ENCODE measurements at regions not wholly inside any gene's neighbourhood (a gene's known extent, or its start where the extent isn't known, plus 50 kb on each side); places are given as distances from the start of the nearest gene placed in this dataset.

DNA sequence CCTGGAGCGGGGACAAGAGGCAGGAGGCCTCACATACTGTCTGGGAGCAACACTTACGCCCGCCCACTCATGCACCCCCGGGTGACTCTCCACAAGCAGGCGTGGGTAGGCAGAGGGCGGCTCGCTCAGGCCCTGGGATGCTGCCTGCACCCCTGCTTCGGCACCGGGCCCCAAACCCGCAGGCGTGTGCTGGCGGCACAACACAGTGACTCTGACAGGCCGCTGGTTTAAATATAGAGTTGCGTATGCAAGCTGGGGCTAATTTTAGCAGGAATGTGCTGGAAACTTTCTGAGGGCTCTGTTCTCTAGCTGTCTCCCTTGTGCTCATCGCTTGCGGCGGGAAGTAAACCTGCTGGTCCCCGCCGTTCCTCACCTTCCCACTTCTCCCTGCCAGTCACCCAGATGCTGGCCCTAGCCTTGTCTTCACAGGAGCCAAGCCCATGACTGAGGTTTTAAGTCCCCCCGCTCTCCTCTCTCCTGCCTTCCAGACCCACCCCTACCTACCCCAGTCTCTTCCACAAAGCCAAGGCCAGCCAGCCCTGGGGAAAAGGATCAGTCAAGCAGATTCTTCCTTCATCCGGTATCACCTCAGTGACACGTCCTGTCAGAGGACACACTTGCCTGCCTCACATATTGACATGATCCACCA is 94.5 kb upstream of the FOXP4 start:
- DNase-seq: no peak

DNA sequence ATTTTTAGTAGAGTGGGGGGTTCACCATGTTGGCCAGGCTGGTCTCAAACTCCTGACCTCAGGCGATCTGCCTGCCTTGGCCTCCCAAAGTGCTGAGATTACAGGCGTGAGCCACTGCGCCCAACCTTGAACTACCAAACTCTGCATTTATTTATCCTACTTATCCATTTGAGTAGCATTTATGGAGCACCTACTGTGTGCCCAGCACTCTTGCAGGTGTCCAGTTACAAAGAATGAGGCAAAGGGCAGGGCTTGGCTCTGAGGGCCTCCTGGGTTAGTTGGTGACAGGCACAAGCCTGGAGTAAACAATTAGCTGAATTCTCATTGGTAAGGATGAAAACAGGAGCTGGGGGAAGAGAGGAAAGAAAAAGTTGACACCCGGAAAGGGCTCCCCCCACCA is 93.4 kb upstream of the FOXP4 start:
- no peak for DNase-seq

DNA sequence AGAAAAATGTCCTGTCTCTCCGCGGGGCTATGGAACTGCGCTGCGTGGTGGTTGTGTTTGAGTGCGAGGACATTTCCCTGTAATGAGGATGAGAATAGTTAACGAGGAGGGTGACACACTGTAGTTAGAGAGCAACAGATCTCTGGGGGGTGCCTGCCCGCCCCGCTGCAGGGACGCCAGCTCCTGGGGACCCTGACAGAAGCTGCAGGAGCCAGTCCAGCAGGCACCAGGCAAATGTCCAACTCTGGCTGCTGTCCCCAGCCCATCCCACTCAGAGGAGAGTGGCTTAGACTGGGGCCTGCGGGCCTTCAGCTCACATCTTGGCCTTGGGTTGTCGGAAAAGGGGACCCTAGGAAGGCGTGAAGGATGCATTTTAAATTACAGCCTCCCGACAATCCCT is 92.9 kb upstream of the FOXP4 start:
- DNase-seq: no peak

DNA sequence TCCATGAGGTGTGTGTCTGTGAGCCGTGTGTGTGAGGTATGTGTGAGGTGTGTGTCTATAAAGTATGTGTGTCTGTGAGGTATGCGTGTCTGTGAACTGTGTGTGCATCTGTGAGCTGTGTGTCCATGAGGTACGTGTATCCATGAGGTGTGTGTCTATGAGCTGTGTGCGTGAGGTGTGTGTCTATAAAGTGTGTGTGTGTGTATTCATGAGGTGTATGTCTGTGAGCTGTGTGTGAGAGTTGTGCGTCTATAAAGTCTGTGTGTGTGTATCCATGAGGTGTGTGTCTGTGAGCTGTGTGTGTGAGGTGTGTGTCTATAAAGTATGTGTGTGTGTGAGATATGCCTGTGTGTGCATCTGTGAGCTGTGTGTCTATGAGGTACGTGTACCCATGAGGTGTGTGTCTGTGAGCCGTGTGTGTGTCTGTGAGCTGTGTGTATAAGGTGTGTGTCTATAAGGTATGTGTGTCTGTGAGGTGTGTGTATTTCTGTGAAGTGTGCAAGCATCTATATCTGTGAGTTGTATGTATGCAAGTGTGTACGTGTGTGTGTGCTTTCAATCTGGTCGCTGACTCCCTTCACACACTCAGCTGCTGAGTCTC is 91.9 kb upstream of the FOXP4 start:
- no peak for DNase-seq

DNA sequence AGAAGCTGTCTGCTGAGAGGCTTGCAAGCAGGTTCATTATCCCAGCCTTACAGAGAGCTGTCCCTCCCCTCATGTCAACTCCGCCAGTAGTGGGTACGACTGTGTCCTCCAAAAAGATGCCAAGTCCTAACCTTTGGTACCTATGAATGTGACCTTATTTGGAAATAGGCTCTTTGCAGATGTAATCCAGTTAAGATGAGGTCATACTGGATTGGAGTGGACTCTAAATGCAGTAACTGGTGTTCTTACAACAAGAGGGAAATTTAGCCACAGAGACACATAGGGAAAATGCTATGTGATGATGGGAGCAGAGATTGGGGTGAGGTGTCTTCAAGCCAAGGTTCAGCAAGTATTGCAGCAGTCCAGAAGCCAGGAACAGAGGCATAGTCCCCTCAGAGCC is 90.8 kb upstream of the FOXP4 start:
- DNase-seq: no peak

DNA sequence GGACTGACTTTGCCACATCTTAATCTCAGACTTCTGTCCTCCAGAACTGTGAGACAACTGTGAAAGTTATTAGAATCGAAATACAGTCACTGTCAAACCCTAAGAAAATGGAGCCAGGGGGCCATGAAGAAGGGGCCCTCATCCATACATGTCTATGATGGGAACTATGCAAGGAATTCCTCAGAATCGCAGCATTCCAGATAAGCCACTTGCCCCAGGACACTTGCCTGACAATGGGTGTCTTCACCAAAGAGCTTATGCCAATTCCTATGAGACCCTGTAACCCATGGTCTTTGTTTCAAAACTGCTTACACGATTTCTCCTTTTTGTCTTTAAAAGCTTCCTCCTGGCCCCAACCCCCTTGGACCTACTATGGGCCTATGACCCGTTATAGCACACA is 90.4 kb upstream of the FOXP4 start:
- no peak for DNase-seq

DNA sequence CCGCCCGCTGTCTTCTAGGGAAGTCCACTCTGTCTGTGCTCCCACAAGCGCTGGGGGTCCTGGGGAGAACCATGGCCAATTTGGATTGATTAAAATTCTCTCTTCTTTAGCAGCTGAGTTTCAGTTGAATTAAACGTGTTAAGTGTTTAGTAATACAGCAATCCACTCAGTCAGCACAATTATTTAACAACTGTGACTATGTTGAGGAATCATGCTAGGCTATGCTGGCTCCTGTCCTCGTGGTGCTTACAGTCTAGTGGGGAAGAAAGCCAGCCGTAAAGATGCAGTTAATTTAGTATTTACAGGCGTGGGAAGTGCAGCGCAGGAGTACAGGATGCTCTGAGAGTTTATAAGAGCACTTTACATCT is 88.9 kb upstream of the FOXP4 start:
- DNase-seq: no peak

DNA sequence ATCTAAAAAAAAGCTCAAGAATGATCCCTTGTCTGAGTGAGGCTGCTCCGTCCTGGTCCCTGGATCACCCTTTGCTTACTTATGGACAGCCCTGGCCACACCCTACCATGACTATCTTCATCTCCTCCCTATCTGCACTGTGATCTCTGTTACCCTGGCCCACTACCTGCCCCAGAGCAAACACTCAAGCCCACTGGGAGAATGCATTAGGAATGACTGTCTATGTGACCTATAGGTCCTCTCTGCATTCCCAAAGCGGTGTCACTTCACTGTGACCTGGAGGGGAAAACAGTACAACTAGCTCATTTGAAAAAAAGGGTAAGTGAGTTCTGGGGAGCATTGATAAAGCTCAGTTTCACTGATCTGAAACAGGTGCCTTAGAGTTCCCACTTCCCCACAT is 86.4 kb upstream of the FOXP4 start:
- no peak for DNase-seq

DNA sequence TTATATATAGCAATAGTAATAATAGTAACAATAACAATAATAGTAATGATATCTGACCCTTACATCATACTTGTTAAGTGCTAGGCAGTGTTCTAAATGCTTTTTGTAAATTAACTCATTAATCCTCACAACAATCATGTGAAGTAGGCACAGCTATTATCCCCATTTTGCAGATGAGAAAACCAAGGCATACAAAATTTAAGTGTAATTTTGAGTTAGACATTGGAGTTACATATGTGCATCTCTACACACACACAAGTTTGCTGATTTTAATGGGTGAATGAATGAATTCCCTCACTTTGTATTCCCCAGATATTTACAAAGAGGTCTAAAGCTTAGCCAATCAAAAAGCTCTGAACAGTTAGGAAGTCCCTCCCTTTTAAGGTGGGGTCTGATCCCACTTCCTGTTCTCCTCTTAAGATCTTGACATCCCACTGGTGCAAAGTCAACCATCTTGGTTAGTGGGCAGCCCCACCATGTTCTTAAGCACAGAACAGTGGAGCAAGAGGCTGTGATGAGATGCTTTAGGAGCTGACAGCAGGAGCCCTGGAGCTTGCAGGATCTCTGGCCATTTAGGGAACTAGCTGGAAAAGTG is 85.3 kb upstream of the FOXP4 start:
- no peak for DNase-seq

DNA sequence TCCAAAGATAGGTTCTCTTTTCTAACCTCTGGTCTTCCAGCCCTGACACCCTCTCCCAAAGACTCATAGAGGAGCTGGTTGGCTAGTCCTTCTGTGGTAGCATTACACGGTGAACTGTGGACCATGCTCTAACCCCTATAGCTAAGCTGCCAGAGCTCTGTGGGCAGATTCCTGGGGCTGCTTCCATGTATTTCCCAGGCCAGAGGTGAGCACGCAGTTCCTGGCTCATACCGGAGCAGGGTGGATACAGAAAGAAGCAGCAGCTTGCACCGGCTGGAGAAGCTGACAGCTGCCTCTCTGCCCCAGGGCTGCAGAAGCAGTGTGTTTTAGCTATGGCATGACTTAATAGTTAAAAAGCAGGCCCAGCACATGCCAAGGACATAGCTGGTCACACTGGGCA is 84.1 kb upstream of the FOXP4 start:
- no peak for DNase-seq

DNA sequence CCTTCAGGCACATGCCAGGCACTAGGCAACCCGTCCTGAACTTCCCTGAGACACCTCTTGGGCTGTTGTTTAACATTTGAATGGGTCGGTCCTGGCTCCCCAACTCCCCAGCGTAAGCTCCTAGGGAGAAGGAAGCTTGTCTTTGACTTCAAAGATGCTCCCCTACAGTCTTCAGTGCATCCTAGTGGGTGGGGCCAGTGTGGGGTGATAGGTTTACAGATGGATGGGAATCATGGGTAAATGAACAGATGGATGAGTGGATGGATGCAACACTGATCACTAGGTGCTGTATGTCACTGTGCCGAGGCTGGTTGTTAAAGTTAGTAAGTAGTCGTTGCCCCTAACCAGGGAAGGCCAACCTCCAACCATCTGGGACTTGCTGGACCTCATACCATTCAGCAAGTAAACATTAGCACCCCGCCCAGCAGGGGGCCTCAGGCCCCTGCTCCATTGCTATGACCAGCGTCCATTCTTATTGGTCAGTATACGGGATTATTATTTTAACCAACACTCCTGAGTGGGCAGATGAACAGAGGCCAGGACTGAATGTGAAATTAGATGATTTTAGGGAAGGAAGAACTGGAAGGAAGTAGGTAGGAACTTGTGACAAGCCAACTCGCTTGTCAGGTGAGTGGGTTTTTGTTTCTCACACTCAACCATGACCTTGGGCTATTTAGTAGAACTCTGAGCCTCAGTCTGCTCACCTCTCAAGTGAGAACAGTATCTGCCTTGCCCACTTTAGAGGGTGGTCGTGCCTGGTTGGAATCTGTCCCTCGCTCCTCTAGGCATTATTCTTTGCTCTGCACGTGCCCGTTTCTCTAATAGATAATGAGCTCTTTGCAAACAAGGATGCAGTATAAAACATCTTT is 82.9 kb upstream of the FOXP4 start:
- DNase-seq: peak; percentile 85

DNA sequence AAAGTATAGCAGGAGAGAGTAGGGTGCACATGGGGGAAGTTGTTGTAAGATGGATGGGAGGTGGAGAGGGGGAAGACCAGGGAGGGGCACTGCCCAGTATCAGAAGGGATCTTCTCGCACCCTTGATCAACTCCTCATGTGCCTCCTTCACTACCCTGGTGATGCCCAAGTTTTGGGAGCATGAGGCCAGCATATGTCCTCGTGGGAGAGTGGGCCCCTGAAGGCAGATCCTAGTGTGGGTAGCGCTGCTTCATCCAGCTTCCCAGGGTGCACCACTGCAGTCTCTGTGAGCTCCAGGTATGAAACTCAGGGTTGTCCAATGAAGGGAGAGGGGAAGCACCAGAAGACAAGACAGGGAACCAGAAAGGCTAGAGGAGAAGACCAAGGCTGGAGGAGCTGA is 82.2 kb upstream of the FOXP4 start:
- no peak for DNase-seq

DNA sequence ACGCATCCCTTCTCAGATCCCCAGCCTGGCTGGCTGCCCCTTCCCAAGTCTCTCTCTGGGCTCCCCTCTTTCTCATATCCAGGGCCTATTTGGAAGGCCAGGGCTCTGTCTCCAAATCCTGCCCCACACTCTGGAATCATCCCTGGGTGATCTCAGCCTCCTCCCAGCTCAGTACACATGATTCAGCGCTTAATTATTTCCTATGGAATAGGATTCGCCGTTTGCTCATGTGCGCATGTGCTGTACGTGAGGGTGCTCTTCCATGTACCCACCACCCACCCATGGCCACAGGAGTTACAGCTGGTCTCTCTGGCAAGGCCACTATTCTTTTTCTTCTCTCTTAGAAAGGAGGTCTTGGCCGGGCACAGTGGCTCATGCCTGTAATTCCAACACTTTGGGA is 81.7 kb upstream of the FOXP4 start:
- peak; percentile 28 for DNase-seq

DNA sequence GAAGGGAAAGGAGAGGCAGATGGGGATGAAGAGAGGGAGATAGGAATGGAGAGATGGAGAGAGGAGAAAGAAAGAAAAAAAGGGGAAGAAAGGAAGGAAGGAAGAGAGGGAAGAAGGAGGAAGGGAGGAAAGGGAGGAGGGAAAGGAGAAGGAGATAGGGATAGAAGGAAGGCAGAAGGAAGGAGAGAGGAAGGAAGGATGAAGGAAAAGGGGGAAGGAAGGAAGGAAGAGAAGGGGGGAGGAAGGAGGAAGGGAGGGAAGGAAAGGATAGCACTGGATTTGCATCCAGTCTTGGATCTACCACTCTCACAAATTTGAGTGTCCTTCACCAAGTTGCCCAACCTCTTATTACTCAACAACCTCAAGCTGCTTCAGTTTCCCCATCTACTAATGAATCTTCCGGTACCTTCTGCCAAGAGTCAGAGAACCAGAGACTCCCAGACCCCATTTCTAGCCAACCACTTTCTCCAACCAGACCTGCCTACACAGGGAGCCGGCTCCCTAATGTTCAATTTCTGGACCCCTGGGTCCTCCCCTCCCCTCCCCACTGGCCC is 79.7 kb upstream of the FOXP4 start:
- no peak for DNase-seq

DNA sequence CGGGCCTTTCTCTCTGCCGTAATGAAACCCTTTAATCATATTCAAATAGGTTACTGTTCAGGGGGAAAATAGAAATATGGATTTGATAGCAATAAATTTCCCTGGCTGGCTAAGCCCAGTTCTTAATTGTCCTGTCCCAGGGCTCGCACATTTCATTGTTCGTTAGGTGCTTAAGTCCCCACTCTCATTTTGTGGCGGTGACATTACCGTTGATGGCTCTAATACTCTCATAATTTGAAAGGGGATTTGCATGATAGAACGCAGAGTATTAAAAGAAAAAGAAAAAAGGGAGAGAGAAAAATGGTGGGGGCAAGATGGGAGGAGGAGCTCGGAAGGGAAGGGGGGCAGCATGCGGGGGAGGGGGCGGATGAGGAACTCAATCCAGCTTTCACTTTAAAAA is 79.1 kb upstream of the FOXP4 start:
- DNase-seq: no peak

DNA sequence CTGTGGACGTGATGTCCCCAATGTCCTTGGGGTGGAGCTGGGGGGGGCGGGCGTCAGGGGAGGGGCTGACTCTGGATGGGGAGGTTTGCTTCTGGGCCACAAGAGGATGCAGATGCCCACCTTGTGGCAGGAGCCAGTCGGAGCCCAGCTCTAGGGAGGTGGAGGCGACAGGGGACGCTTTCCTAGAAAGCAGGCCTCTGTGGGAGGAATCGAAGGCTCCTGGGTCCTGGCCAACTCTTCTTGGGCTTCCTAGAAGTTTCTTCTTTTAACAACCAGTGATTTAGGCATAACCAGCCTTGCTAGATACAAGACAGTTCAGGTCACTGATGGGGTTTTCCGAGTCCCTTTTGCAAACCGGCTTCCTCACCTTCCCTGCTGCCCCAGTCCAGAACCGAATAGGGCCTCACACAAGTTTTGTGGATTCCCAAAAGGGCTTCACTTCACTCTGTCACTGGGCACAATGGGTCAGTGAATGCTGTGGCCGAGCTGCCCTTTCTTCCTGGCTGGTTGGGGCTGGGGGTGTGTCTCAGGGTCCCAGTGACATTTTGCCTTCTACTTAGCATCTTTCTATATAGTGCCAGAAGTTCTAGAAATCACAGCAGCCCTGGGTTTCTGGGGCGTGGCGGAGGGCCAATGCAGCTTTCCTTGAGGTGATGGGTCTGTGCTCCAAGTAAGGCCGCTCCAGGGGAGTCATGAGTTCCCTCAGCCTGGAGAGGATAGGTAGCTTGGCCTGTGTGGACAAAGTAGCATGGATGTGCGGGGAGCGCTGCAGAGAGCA is 78.4 kb upstream of the FOXP4 start:
- no peak for DNase-seq

DNA sequence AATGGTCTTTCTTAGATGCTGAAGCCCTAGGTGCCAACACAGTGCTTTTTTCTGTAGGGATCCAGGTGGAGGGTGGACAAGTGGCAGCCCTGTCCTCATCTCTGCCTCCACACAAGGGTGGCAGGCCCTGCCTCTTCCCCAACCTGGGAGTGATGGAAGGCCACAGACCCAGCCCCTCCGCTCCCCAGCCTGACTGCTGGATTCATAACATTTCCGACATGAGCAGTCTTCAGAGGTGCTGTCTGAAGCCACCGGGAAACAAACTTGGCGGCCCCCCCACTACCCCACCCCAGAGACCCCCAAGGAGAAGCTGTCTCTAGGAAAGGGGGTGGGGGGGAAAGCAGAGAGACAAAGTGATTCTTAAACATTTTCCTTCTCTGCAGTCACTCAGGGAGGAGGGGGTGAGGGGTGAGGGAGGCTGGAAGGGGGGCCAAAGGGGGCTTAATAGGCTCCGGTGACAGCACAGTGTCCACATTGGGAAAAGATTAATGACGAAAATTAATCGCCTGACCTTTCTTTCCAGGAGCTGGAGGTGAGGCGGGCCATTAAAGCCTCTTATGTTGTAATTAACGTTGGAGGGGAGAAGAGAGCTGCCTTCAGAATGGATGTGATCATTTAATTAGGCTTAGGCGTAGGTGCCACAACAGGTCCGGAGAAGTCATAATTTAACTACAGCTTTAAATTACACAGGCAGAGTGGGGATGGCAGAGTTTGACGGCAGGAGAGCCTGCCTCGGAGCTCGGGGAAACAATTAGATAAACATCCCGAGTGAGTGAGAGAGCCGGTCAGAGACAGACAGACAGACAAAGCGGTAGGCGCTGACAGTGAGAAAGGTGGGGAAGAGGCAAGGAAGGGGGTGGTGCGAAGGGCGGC is 76.8 kb upstream of the FOXP4 start:
- DNase-seq: no peak

DNA sequence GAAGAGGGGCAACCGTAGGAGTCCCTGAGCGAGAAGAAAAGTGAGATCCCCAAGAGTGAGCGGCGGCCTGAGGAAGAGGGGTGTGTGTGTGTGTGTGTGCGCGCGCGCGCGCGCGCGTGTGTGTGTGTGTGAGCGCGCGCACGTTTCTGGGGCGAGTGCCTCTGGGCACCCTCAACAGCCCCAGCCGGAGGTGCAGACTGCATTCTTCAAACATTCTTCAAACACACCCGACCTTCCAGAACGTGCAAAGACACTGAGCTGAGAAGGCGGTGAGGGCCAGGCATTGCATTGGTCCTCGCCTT is 76.2 kb upstream of the FOXP4 start:
- peak; percentile 10 for DNase-seq

DNA sequence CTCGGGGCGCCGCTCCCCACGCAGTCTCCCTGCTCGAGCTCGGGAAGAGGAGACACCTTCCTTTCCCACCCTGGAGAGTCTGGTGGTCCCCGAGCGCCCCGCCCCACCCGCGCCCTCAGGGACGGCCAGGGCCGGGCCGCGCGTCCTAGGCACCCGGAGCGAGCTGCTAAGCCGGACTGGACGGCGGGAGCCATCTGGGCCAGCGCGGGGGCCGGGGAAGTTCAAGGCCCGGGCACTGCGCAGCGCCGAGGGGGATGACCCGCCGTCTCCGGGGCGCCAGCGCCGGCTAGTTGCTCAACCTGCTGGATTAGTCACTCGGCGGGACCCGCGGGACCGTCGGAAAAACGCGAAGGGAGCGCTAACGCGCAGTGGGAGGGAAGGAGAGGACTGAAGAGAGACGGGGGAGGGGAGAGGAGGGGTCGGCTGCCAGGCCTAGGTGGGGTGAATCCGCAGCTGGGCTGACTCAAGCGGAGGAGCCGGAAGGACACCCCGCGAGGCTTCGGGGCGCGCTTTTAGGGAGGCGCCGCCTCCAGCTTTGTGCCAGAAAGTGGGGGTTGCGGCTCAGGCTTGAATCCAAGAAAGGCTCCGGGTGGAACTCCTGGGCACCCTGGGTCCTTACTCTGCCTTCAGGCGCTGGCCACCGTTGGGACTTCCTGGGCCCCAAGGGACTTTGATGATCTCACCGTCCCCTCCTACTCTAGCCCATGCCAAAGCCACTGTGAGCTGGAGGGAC is 75.7 kb upstream of the FOXP4 start:
- no peak for DNase-seq

DNA sequence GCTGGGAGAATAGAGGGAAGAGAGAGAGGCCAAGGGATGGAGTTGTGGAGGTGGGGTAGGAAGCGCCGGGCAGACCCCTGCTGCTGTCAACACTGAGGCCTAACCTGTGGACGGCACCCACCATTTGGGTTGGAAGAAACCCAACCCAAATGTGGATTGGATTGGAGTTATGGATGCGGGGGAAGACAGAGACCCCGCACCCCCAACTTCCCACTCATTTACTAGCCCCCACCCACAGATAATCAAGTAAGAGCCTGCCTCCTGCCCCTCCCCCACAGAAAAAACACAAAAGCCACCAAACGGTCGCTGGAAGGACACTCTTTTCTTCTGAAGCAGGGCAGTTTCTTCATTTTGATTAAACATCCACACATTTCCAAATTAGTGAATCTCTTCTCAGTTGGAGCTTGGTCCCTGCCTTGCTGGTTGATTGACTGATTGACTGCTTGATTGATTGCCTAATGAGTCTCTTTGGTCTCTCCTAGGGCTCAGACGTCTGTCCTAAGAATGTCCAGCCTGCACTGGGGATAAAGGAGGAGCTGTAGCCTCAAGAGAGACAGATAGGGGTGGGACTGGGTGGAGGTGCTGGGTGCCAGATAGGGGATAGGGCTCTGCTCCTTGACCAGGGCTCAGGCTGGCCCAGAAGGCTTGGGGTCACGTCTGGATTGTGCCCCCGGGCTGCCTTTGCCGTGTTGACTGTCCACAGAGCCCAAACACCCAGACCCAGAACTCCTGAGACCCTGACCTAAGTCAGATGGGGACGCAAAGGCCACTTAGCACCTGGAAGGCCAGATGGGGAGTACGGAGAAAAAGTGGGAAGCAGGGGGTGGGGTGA is 74.9 kb upstream of the FOXP4 start:
- DNase-seq: no peak
